ENCODE measurements at regions not wholly inside any gene's neighbourhood (a gene's known extent, or its start where the extent isn't known, plus 50 kb on each side); places are given as distances from the start of the nearest gene placed in this dataset.

DNA sequence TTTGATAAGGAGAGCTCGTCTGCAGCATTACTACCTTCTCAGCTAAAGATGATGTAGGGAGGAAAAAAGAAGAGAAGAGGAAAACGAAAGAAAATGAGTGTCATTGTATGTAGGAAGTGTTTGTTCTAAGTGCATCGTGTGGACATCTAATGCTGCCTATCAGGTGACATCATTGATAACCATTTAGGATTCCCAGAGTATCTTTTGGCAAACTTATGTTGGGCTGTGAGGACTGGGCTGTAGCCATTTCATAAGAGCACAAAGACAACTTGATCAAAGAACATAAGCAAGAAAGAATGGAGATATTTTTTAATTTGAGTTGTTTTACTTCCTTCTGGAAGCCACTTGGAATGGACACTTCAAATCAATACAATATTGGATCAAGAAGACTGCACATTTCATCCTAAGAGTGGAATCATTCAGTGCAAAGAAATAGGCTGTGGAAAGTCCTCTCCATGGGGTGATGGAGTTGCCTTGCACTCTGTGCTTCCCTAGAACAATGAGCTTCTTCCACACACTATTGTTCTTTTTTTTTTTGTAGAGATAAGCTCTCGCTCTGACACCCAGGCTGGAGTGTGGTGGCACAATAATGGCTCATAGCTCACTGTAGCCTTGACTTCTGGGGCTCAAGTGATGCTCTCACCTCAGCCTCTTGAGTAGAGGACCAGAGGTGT lies 52.4 kb upstream of the UBL3 start:
- H4K20me1 ChIP-seq (replicated peaks; ENCODE audit: control insufficient read depth, insufficient read depth, low read length), result no peaks in the 10 kb centered on the region
- H3K27ac ChIP-seq (ENCODE audit: extremely low read depth, low read depth, low read length), result no peak overlapping the region
- no TSS peak for BruUV-seq (replicated peaks)
- no peaks in the 10 kb centered on the region for H3K36me3 ChIP-seq (ENCODE audit: control insufficient read depth, insufficient read depth, low read length)
- H3K4me1 ChIP-seq (replicated peaks in 1 of 2; ENCODE audit: control insufficient read depth in 2 of 2, insufficient read depth in 2 of 2, low read length in 2 of 2), result no peaks in the 10 kb centered on the region
- WGBS (ENCODE audit: insufficient coverage, low coverage, missing lambda C conversion rate), result 0% methylated on average over 3 of the region's 4 CpGs
- no peak overlapping the region for H3K4me3 ChIP-seq
- ATAC-seq, result no peak
- no peaks in the 10 kb centered on the region for H3K79me2 ChIP-seq (ENCODE audit: control insufficient read depth, insufficient read depth, low read length)
- POLR2A ChIA-PET, result no interaction called here
- no peak overlapping the region for H3K9ac ChIP-seq (ENCODE audit: insufficient read depth in 1 of 2, low read depth in 2 of 2, low read length in 2 of 2)
- no peak overlapping the region for H2AFZ ChIP-seq (ENCODE audit: low read depth, low read length)
- no peaks in the 10 kb centered on the region for H3K9me3 ChIP-seq (replicated peaks; ENCODE audit: control insufficient read depth, insufficient read depth, low read depth, low read length)
- FAIRE-seq, result no peak
- H3K4me2 ChIP-seq (ENCODE audit: insufficient read depth, low read length), result no peak overlapping the region
- DNase-seq (ENCODE audit: extremely low read depth in 1 of 4, low spot score in 3 of 4), result no peak
- no peaks in the 10 kb centered on the region for H3K27me3 ChIP-seq (ENCODE audit: control insufficient read depth in 2 of 2, insufficient read depth in 2 of 2, low read length in 2 of 2)
- H3K9me1 ChIP-seq (ENCODE audit: control insufficient read depth, insufficient read depth, low read length), result no peaks in the 10 kb centered on the region
- intact Hi-C loops (cut with micrococcal nuclease) (no loop called here), in situ Hi-C loops (cut with MboI) (no loop called here)
- CTCF ChIA-PET (ENCODE audit: low intra/inter-chr PET ratio), result no interaction called here
- TF ChIP-seq FOSL1 (tag; conservative IDR thresholded peaks at IDR 0.05) (no peak), KLF6 (CRISPR knock-in tag; IDR thresholded peaks at IDR 0.05; ENCODE audit: borderline replicate concordance) (no peak), HOXB6 (CRISPR knock-in tag; IDR thresholded peaks at IDR 0.05; ENCODE audit: borderline replicate concordance) (no peak), LCOR (CRISPR knock-in tag; IDR thresholded peaks at IDR 0.05) (no peak), NR4A1 (CRISPR knock-in tag; IDR thresholded peaks at IDR 0.05) (no peak), NR4A1 (tag; IDR thresholded peaks at IDR 0.05) (no peak), BMI1 (IDR thresholded peaks at IDR 0.05; ENCODE audit: low read length) (no peak)
- TF ChIP-seq, protein P1, sequence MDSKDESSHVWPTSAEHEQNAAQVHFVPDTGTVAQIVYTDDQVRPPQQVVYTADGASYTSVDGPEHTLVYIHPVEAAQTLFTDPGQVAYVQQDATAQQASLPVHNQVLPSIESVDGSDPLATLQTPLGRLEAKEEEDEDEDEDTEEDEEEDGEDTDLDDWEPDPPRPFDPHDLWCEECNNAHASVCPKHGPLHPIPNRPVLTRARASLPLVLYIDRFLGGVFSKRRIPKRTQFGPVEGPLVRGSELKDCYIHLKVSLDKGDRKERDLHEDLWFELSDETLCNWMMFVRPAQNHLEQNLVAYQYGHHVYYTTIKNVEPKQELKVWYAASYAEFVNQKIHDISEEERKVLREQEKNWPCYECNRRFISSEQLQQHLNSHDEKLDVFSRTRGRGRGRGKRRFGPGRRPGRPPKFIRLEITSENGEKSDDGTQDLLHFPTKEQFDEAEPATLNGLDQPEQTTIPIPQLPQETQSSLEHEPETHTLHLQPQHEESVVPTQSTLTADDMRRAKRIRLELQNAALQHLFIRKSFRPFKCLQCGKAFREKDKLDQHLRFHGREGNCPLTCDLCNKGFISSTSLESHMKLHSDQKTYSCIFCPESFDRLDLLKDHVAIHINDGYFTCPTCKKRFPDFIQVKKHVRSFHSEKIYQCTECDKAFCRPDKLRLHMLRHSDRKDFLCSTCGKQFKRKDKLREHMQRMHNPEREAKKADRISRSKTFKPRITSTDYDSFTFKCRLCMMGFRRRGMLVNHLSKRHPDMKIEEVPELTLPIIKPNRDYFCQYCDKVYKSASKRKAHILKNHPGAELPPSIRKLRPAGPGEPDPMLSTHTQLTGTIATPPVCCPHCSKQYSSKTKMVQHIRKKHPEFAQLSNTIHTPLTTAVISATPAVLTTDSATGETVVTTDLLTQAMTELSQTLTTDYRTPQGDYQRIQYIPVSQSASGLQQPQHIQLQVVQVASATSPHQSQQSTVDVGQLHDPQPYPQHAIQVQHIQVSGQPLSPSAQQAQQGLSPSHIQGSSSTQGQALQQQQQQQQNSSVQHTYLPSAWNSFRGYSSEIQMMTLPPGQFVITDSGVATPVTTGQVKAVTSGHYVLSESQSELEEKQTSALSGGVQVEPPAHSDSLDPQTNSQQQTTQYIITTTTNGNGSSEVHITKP (IDR thresholded peaks at IDR 0.05; ENCODE audit: partially characterized antibody), result no peak
- TF ChIP-seq, protein P2, sequence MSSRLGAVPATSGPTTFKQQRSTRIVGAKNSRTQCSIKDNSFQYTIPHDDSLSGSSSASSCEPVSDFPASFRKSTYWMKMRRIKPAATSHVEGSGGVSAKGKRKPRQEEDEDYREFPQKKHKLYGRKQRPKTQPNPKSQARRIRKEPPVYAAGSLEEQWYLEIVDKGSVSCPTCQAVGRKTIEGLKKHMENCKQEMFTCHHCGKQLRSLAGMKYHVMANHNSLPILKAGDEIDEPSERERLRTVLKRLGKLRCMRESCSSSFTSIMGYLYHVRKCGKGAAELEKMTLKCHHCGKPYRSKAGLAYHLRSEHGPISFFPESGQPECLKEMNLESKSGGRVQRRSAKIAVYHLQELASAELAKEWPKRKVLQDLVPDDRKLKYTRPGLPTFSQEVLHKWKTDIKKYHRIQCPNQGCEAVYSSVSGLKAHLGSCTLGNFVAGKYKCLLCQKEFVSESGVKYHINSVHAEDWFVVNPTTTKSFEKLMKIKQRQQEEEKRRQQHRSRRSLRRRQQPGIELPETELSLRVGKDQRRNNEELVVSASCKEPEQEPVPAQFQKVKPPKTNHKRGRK (tag; IDR thresholded peaks at IDR 0.05), result no peak
- TF ChIP-seq, protein P3, sequence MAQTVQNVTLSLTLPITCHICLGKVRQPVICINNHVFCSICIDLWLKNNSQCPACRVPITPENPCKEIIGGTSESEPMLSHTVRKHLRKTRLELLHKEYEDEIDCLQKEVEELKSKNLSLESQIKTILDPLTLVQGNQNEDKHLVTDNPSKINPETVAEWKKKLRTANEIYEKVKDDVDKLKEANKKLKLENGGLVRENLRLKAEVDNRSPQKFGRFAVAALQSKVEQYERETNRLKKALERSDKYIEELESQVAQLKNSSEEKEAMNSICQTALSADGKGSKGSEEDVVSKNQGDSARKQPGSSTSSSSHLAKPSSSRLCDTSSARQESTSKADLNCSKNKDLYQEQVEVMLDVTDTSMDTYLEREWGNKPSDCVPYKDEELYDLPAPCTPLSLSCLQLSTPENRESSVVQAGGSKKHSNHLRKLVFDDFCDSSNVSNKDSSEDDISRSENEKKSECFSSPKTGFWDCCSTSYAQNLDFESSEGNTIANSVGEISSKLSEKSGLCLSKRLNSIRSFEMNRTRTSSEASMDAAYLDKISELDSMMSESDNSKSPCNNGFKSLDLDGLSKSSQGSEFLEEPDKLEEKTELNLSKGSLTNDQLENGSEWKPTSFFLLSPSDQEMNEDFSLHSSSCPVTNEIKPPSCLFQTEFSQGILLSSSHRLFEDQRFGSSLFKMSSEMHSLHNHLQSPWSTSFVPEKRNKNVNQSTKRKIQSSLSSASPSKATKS (CRISPR knock-in tag; IDR thresholded peaks at IDR 0.05), result no peak
- TF ChIP-seq, protein P4, sequence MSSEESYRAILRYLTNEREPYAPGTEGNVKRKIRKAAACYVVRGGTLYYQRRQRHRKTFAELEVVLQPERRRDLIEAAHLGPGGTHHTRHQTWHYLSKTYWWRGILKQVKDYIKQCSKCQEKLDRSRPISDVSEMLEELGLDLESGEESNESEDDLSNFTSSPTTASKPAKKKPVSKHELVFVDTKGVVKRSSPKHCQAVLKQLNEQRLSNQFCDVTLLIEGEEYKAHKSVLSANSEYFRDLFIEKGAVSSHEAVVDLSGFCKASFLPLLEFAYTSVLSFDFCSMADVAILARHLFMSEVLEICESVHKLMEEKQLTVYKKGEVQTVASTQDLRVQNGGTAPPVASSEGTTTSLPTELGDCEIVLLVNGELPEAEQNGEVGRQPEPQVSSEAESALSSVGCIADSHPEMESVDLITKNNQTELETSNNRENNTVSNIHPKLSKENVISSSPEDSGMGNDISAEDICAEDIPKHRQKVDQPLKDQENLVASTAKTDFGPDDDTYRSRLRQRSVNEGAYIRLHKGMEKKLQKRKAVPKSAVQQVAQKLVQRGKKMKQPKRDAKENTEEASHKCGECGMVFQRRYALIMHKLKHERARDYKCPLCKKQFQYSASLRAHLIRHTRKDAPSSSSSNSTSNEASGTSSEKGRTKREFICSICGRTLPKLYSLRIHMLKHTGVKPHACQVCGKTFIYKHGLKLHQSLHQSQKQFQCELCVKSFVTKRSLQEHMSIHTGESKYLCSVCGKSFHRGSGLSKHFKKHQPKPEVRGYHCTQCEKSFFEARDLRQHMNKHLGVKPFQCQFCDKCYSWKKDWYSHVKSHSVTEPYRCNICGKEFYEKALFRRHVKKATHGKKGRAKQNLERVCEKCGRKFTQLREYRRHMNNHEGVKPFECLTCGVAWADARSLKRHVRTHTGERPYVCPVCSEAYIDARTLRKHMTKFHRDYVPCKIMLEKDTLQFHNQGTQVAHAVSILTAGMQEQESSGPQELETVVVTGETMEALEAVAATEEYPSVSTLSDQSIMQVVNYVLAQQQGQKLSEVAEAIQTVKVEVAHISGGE (CRISPR knock-in tag; IDR thresholded peaks at IDR 0.05), result no peak
